Inferior parietal cortex (tissue), 1 donor: ENCODE measurements at regions not wholly inside any gene's neighbourhood (a gene's known extent, or its start where the extent isn't known, plus 50 kb on each side); places are given as distances from the start of the nearest gene placed in this dataset.
"Not testable (repeated sequence)": the region's sequence is repeated elsewhere in the genome, so short reads cannot be mapped to it uniquely, and the experiment has no call there.

Source experiments
- DNase-seq: peaks from one replicate; pipeline ENCODE4 v3.0.0-alpha.2; 2016; ENCODE audit errors: extremely low spot score

DNA sequence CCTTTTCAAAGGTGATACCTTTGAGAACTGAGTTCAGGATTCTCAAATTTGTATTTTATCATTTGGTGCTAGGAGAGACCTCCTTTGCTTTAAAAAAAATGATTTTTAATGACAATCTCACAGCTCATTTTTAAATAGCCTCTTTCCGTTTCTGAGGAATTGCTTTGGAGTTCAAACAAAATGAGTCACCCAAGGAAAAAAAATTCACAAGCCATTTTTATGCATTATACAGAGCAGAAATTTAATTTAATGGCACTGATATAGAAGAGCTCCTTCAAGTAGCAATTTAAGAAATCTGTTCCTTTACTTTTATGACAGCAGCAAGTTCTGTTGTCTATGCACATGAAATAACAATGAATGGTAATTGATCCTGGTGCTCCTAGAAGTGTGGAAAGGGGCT lies 337.9 kb upstream of the KCNMB2 start:
- DNase-seq = peak; percentile 23

DNA sequence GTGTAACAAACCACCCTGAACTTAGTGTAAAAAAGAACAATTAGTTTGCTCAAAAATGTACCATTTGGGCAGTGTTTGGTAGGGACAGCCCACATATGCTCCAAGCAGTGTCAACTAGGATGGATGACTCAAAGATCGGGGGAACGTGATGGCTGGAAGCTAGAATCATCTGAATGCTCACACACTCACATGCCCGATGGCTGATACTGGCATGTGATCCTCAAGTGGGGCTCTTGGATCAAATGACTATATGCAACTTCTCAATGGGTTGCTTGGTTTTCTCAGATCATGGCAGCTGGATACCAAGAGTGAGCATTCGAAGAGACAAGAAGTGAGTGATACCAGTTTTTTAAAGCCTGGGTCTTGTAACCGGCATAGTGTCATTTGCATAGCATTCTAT lies 335.9 kb upstream of the KCNMB2 start:
- no peak for DNase-seq

DNA sequence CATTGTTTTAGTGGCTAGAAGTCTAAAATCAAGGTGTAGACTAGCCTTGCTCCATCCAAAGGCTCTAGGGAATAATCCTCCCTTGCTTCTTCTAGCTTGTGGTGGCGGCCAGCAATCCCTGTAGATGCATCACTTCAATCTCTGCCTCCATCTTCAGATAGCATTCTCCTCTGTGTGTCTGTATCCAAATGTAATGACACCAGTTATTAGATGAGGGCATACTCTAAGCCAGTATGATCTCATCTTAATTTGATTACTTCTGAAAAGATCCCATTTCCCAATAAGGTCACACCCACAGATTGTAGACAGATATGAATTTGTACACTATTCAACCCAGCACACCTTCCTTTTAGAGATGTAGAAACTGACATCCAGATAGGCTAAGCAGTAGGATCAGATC lies 334.5 kb upstream of the KCNMB2 start:
- no peak for DNase-seq

GRCh38 chr3:178202194-178202593 lies 334.0 kb upstream of the KCNMB2 start:
- DNase-seq = no peak

DNA sequence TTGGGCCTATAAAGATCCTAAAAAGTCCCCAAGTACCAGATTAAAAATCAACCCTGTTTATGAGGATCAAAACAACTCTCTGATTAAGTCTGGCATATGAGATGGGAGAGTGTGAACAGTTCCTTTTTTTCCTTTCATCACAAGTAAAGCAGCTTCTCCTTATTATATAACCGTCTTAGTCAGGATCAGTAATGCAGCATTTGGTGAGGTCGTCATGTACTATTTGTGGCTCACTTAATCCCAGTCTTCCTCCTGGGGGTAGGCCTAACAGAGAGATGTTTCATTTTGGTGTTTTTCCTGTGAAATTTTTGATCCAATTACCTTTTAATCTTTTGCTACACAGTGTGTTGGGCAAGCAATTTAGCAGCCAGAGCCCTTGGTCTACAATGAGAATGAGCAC lies 333.1 kb upstream of the KCNMB2 start:
- DNase-seq = peak; percentile 64

DNA sequence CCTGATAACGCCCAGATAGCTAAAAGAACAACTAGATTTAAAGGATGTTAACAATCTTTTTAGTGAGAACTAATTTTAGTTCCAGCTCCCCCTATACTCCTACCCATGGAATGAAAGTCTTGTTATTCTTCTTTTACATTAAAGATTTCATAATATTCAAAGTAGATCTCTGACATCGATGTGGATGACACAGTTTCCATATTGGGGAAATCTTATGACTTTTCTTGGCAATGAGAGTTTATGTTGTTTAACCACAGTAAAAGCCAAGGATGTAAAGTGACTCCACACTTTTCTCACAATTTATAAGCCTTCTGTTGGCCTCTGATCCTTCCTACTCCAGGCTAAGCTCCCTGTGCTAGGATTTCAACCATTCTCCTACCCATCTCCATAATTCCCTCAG lies 332.6 kb upstream of the KCNMB2 start:
- peak; percentile 65 for DNase-seq

GRCh38 chr3:178205740-178206139 lies 330.5 kb upstream of the KCNMB2 start:
- DNase-seq = peak; percentile 21

- DNase-seq = peak; percentile 19
Measured at GRCh38 chr3:178206521-178206920, 329.7 kb upstream of the KCNMB2 start.

DNA sequence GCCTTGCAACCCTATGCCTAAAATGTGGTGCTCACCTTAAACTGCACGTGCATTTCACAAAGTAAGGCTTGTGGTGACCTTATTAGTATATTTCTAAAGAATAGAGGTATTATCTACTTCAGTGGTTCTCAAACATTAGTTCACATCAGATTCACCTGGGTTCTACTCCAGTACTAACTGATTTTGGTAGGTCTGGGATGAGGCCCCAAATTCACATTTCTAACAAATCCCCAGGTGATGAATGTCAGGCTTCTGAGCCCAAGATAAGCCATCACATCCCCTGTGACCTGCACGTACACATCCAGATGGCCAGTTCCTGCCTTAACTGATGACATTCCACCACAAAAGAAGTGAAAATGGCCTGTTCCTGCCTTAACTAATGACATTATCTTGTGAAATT lies 329.1 kb upstream of the KCNMB2 start:
- not testable (repeated sequence) for DNase-seq

- DNase-seq = not testable (repeated sequence)
Measured at GRCh38 chr3:178207627-178208026, 328.6 kb upstream of the KCNMB2 start.

GRCh38 chr3:178209116-178209515 lies 327.1 kb upstream of the KCNMB2 start:
- not testable (repeated sequence) for DNase-seq

DNA sequence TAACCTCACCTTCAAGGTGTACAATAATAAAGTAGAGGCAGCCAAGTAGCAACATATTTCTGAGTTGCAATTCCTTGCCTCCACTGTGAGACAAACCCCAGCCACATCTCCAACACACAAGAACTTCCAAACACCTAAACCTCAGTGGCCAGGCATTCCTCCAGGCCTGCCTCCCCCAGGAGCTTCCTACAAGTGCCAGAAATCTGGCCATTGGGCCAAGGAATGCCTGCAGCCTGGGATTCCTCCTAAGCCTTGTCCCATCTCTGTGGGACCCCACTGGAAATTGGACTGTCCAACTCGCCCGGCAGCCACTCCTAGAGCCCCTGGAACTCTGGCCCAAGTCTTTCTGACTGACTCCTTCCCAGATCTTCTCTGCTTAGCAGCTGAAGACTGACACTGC lies 326.6 kb upstream of the KCNMB2 start:
- not testable (repeated sequence) for DNase-seq

GRCh38 chr3:178211086-178211485 lies 325.1 kb upstream of the KCNMB2 start:
- not testable (repeated sequence) for DNase-seq

- no peak for DNase-seq
Measured at GRCh38 chr3:178217479-178217878, 318.8 kb upstream of the KCNMB2 start.

DNA sequence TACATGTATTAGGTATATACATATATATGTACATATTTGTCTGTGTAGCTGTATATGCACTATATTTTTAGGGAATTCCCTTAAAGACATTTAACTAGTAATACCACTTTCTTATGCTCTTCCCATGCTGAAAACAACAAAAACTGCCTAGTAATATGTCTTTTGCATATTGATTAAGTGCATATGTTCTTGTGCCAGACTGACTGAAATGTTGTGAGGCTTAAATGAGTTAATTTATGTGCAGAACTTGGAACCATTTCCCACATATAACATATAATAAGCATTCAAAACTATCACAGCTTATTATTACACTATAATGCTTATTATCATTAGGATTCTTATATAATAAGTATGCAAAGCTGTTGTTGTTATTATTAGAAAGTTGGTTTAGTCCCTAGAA lies 318.0 kb upstream of the KCNMB2 start:
- no peak for DNase-seq

- not testable (repeated sequence) for DNase-seq
Measured at GRCh38 chr3:178219661-178220060, 316.6 kb upstream of the KCNMB2 start.

DNA sequence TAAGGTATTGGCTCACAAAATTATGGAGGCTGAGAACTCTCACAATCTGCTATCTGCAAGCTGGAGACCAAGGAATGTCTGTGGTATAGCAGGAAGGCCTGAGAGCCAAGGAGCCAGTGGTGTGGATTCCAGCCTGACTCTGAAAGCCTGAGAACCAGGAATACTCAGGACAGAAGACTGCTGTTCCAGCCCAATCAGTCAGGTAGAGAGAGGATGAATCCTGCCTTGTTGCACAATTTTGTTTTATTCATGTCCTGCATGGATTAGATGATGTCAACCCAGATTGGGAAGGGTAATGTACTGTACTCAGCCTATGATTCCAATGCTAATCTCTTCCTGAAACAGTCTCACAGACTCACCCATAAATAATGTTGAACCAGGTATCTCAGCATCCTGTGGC lies 312.4 kb upstream of the KCNMB2 start:
- no peak for DNase-seq

DNA sequence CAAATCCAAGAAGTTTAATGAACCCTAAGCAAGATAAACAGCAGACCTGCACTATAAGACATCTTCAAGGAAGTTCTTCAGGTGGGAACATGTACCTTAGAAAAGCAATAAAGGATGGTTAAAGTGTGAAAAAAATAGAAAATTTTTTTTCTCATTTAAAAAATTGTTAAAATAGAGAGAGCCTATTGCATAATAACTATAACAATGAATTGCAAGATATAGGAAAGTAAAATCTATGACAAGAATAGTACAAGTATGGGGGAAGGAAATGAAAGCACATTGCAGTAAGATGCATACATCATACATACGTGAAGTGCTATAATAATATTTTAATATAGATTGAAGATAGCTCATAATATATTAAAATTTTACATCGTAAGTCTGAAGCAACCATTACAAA lies 310.1 kb upstream of the KCNMB2 start:
- no peak for DNase-seq

GRCh38 chr3:178231645-178232044 lies 304.6 kb upstream of the KCNMB2 start:
- no peak for DNase-seq

DNA sequence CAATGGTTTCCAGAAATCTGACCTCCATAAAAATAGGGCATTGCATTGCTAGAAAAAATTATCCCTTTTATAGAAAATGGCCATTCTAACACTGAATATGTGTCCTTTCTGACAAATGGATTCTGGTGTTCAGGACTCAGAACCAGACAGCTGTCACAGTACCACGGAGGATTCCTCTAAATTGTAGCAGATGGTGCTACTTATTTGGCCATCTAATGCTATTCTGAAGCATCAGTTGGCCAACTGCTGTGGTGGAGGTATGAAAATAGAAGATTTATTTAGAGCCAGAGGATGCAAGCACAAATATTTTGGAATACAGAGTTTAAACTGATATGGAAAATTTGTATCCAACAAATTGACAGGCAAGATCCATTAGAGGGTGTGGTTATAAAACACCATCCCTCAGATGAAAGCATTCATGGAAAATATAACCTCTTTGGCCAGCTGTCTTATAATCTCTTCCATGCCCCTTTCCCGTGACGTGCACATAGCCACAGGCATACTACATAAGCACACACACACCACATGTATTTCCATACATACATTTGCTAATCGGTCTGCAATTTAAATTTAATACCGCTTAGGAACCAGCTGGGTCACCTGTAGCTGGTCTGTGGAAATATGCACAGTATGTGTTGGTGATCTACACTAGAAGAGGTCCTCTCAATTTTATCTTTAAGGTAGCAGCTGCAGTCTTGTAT lies 302.7 kb upstream of the KCNMB2 start:
- no peak for DNase-seq

GRCh38 chr3:178236555-178237277 lies 299.5 kb upstream of the KCNMB2 start:
- DNase-seq = no peak

DNA sequence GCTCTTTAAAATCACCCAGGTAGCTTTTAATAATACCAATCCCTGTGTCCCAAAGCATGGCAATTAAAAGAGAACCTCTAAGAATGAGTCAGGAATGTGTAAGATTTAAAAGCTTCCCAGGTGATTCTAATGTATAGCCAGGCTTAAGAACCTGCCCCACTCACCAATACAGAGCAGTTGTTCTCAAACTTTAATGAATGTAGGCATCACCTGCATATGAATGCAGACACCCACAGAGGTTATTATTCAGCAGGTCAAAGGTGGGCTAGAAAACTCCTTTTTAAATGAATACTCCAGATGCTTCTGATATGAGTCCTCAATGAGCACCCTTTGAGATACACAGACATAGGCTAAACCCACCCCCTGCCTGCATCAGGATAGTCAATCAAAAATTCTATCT lies 298.1 kb upstream of the KCNMB2 start:
- no peak for DNase-seq
